Ovary (tissue), 7 donors: ENCODE measurements at regions not wholly inside any gene's neighbourhood (a gene's known extent, or its start where the extent isn't known, plus 50 kb on each side); places are given as distances from the start of the nearest gene placed in this dataset.

ENCODE experiments used
- DNase-seq, 5 donors: peaks; one replicate each; pipeline ENCODE4 v3.0.0-alpha.2; 2019 to 2020
- H3K27ac ChIP-seq, 2 donors: fragments of 200-600 bp; one replicate each; pipeline versions ENCODE4 v1.5.1 to v1.8.0; 2019 to 2022
- H3K27me3 ChIP-seq: fragments of 200-600 bp; one replicate; pipeline ENCODE4 v1.8.0; 2022
- H3K36me3 ChIP-seq: fragments of 200-600 bp; sonication (generic); one replicate; pipeline ENCODE4 v1.5.1; 2019
- H3K4me1 ChIP-seq: one replicate; pipeline ENCODE4 v1.8.1; 2013; ENCODE audit warnings: mild to moderate bottlenecking, moderate library complexity; ENCODE audit not compliant: insufficient read depth
- H3K4me3 ChIP-seq: fragments of 200-600 bp; sonication (generic); one replicate; pipeline ENCODE4 v1.5.1; 2017
- H3K9me3 ChIP-seq, 2 donors: fragments of 200-600 bp in 1 of 2; sonication (generic) in 1 of 2; one replicate each; pipeline versions ENCODE4 v1.5.1 to v1.8.1; 2013 to 2019; ENCODE audit warnings: mild to moderate bottlenecking in 1 of 2, moderate library complexity in 1 of 2
- CTCF ChIP-seq, 3 donors: fragments of 450-650 bp in 2 of 3; fragments of 200-600 bp in 1 of 3; IDR thresholded peaks; one replicate each; pipeline versions ENCODE4 v1.5.1 to v1.8.0; 2016 to 2022; ENCODE audit warnings: antibody characterized with exemption in 3 of 3, mild to moderate bottlenecking in 1 of 3
- EP300 ChIP-seq: sonication (generic); formaldehyde crosslinking; IDR thresholded peaks from one replicate; pipeline ENCODE4 v1.6.1; 2017; ENCODE audit warnings: antibody characterized with exemption
- POLR2A ChIP-seq: fragments of 450-650 bp; IDR thresholded peaks from one replicate; pipeline ENCODE4 v1.6.1; 2017; ENCODE audit warnings: antibody characterized with exemption, mild to moderate bottlenecking, moderate library complexity
- WGBS, 3 donors: extraction: QIAGEN DNeasy Blood & Tissue Kit in 1 of 3; methylation state at CpG; one replicate each; pipeline versions ENCODE4 v1.1.5 to v1.1.7; 2013 to 2017; 5-methylcytosine and 5-hydroxymethylcytosine counted together
- intact Hi-C, 4 donors: fragments of 100-400 bp; cut with DNase I; formaldehyde crosslinking; loops; one replicate each; pipeline versions ENCODE4 v1.11.0 to v1.15.1; 2022 to 2023
- donor health status: DM: no; HTN: no; CAD: no; lungs with moderate emphysema.
- donor health status: DM: no; HTN: no; CAD: no.
- donor health status: Bipolar disorder and iron deficiency.
- donor health status: DM: no; HTN: no; CAD: no.
- donor health status: DM: yes; HTN: yes; CAD: no.

- WGBS, 3 donors, result 52 to 70% (median 60%) methylated on average over 12 of the region's 12 CpGs
- Histone ChIP-seq H3K27ac (no peak overlapping the region), H3K36me3 (no peaks in the 10 kb centered on the region), H3K4me1 (no peaks in the 10 kb centered on the region), H3K4me3 (no peak overlapping the region), H3K27me3 (no peaks in the 10 kb centered on the region), H3K9me3 (no peaks in the 10 kb centered on the region)
- DNase-seq, result no peak
- no peak for TF ChIP-seq EP300
- TF ChIP-seq CTCF (IDR thresholded peaks at IDR 0.05), result no peak
- no peak for TF ChIP-seq POLR2A
- intact Hi-C loops, result no loop called here
Observed at GRCh38 chr5:158099571-158100105, 240.7 kb upstream of the CLINT1 start.

GRCh38 chr5:158096835-158097234 lies 237.9 kb upstream of the CLINT1 start:
- Histone ChIP-seq H3K36me3 (no peaks in the 10 kb centered on the region), H3K27me3 (no peaks in the 10 kb centered on the region), H3K4me1 (no peaks in the 10 kb centered on the region), H3K27ac (no peak overlapping the region), H3K9me3 (no peaks in the 10 kb centered on the region), H3K4me3 (no peak overlapping the region)
- TF ChIP-seq POLR2A, result no peak
- no peak for TF ChIP-seq CTCF (IDR thresholded peaks at IDR 0.05)
- TF ChIP-seq EP300, result no peak
- 92 to 95% (median 95%) methylated on average over 1 of the region's 1 CpG for WGBS, 3 donors
- intact Hi-C loops, result no loop called here
- no peak for DNase-seq

GRCh38 chr5:158086856-158087255 lies 227.9 kb upstream of the CLINT1 start:
- no peak overlapping the region for H3K27ac ChIP-seq
- no peaks in the 10 kb centered on the region for H3K4me1 ChIP-seq
- no peak for DNase-seq
- WGBS, 3 donors, result 50 to 56% (median 50%) methylated on average over 3 of the region's 3 CpGs
- no peaks in the 10 kb centered on the region for H3K9me3 ChIP-seq
- H3K36me3 ChIP-seq, result no peaks in the 10 kb centered on the region
- H3K27me3 ChIP-seq, result no peaks in the 10 kb centered on the region
- intact Hi-C loops, result loop anchor here in 1 of 4 donors (5.0 kb wide), 1 partner anchor 310 kb away; no protein-coding TSS in a partner anchor
- H3K4me3 ChIP-seq, result no peak overlapping the region
- TF ChIP-seq EP300, result no peak
- TF ChIP-seq CTCF (IDR thresholded peaks at IDR 0.05), result no peak
- TF ChIP-seq POLR2A, result no peak

- intact Hi-C loops, result no loop called here
- Histone ChIP-seq H3K27ac (no peak overlapping the region), H3K9me3 (no peaks in the 10 kb centered on the region), H3K4me3 (no peak overlapping the region), H3K36me3 (no peaks in the 10 kb centered on the region), H3K4me1 (no peaks in the 10 kb centered on the region), H3K27me3 (no peaks in the 10 kb centered on the region)
- DNase-seq, result no peak
- 61 to 77% (median 71%) methylated on average over 4 of the region's 4 CpGs for WGBS, 3 donors
- TF ChIP-seq POLR2A (no peak), EP300 (no peak), CTCF (IDR thresholded peaks at IDR 0.05) (no peak)
Observed at GRCh38 chr5:158084292-158084691, 225.3 kb upstream of the CLINT1 start.
